BLaER1 treated with 17β-estradiol and CSF1 and Interleukin-3, amounts not matched to agents 10 nM and 100 nM (cell line): ENCODE measurements at regions not wholly inside any gene's neighbourhood (a gene's known extent, or its start where the extent isn't known, plus 50 kb on each side); places are given as distances from the start of the nearest gene placed in this dataset.
"Not testable (repeated sequence)": the region's sequence is repeated elsewhere in the genome, so short reads cannot be mapped to it uniquely, and the experiment has no call there.

Experiments used
- H3K27ac ChIP-seq, 11 experiments: shearing (Covaris generic); formaldehyde crosslinking; 2 replicates each; pipeline ENCODE4 v1.8.1; 2022
- H3K27me3 ChIP-seq, 11 experiments: shearing (Covaris generic); formaldehyde crosslinking; 2 replicates each; pipeline ENCODE4 v1.8.1; 2022
- H3K36me3 ChIP-seq, 11 experiments: shearing (Covaris generic); formaldehyde crosslinking; 2 replicates each; pipeline ENCODE4 v1.8.1; 2022
- H3K4me1 ChIP-seq, 10 experiments: shearing (Covaris generic); formaldehyde crosslinking; 2 replicates each; pipeline ENCODE4 v1.8.1; 2022
- H3K4me2 ChIP-seq, 11 experiments: shearing (Covaris generic); formaldehyde crosslinking; 2 replicates each; pipeline ENCODE4 v1.8.1; 2022
- H3K4me3 ChIP-seq, 10 experiments: shearing (Covaris generic); formaldehyde crosslinking; 2 replicates each; pipeline ENCODE4 v1.8.1; 2022
- H3K9ac ChIP-seq, 11 experiments: shearing (Covaris generic); formaldehyde crosslinking; 2 replicates each; pipeline ENCODE4 v1.8.1; 2022
- H3K9me3 ChIP-seq, 11 experiments: shearing (Covaris generic); formaldehyde crosslinking; replicated peaks in 1 of 11; 2 replicates each; pipeline ENCODE4 v1.8.1; 2022
- H4K20me1 ChIP-seq, 11 experiments: shearing (Covaris generic); formaldehyde crosslinking; 2 replicates each; pipeline ENCODE4 v1.8.1; 2022
- Cebpa-rat ChIP-seq, 11 experiments: shearing (Covaris generic); IDR thresholded peaks; 2 replicates each; pipeline ENCODE4 v1.8.1; 2022

GRCh38 chr5:99509064-99509463 is 580.3 kb upstream of the CHD1 start:
- H3K4me1 ChIP-seq, H3K27me3 ChIP-seq, H3K36me3 ChIP-seq, H3K9ac ChIP-seq, H4K20me1 ChIP-seq, H3K27ac ChIP-seq, H3K4me2 ChIP-seq, H3K4me3 ChIP-seq: not testable (repeated sequence)
- peaks cover 11 to 22% (median 15%) of the 10 kb centered on the region in 11 experiments; a peak in 16 of 22 replicates for H3K9me3 ChIP-seq

- H3K27ac ChIP-seq, H3K9ac ChIP-seq, H4K20me1 ChIP-seq, H3K27me3 ChIP-seq, H3K36me3 ChIP-seq, H3K4me3 ChIP-seq, H3K9me3 ChIP-seq, H3K4me1 ChIP-seq, H3K4me2 ChIP-seq: not testable (repeated sequence)
These were observed 566.6 kb upstream of the CHD1 start for GRCh38 chr5:99495456-99495855.

- H3K9ac ChIP-seq, H3K27me3 ChIP-seq, H3K4me3 ChIP-seq, H3K9me3 ChIP-seq, H3K4me1 ChIP-seq, H3K36me3 ChIP-seq, H3K4me2 ChIP-seq, H3K27ac ChIP-seq, H4K20me1 ChIP-seq: not testable (repeated sequence)
These were observed 549.6 kb upstream of the CHD1 start for GRCh38 chr5:99478450-99478849.

- H3K4me1 ChIP-seq, H3K9me3 ChIP-seq, H3K4me3 ChIP-seq, H3K27ac ChIP-seq, H4K20me1 ChIP-seq, H3K36me3 ChIP-seq, H3K9ac ChIP-seq, H3K4me2 ChIP-seq, H3K27me3 ChIP-seq: not testable (repeated sequence)
These were observed 544.5 kb upstream of the CHD1 start for GRCh38 chr5:99473328-99473727.

GRCh38 chr5:99471726-99472125 is 542.9 kb upstream of the CHD1 start:
- not testable (repeated sequence) for H4K20me1 ChIP-seq, H3K27me3 ChIP-seq, H3K36me3 ChIP-seq, H3K4me2 ChIP-seq, H3K9ac ChIP-seq, H3K27ac ChIP-seq, H3K4me3 ChIP-seq, H3K4me1 ChIP-seq, H3K9me3 ChIP-seq

GRCh38 chr5:99471178-99471577 is 542.4 kb upstream of the CHD1 start:
- not testable (repeated sequence) for H4K20me1 ChIP-seq, H3K36me3 ChIP-seq, H3K4me2 ChIP-seq, H3K4me1 ChIP-seq, H3K9ac ChIP-seq, H3K4me3 ChIP-seq, H3K27ac ChIP-seq, H3K27me3 ChIP-seq, H3K9me3 ChIP-seq

- H3K4me1 ChIP-seq, H3K9me3 ChIP-seq, H3K36me3 ChIP-seq: not testable (repeated sequence)
These were observed 541.8 kb upstream of the CHD1 start for GRCh38 chr5:99470636-99471035.

GRCh38 chr5:99460701-99461100 is 531.9 kb upstream of the CHD1 start:
- Histone ChIP-seq H3K9me3 (no peaks in the 10 kb centered on the region), H3K27ac (no peak overlapping the region), H3K27me3 (no peaks in the 10 kb centered on the region), H3K4me3 (no peak overlapping the region), H3K9ac (no peak overlapping the region), H3K4me1 (peaks cover 0 to 4% (median 0%) of the 10 kb centered on the region in 10 experiments; a peak in 1 of 20 replicates), H4K20me1 (no peaks in the 10 kb centered on the region), H3K4me2 (no peak overlapping the region), H3K36me3 (no peaks in the 10 kb centered on the region)
- no peak for TF ChIP-seq Cebpa-rat (IDR thresholded peaks at IDR 0.05)

More at GRCh38 chr5:99470636-99471035, 541.8 kb upstream of the CHD1 start:
- H3K27me3 ChIP-seq, H3K9ac ChIP-seq, H3K27ac ChIP-seq, H3K4me2 ChIP-seq, H4K20me1 ChIP-seq, H3K4me3 ChIP-seq: not testable (repeated sequence)

GRCh38 chr5:99453196-99453595 is 524.4 kb upstream of the CHD1 start:
- Histone ChIP-seq H3K27me3 (no peaks in the 10 kb centered on the region), H4K20me1 (no peaks in the 10 kb centered on the region), H3K4me2 (no peak overlapping the region), H3K4me3 (no peak overlapping the region), H3K36me3 (no peaks in the 10 kb centered on the region), H3K9ac (no peak overlapping the region), H3K4me1 (peaks cover 0 to 5% (median 0%) of the 10 kb centered on the region in 10 experiments; a peak in 3 of 20 replicates), H3K27ac (no peak overlapping the region), H3K9me3 (no peaks in the 10 kb centered on the region)
- TF ChIP-seq Cebpa-rat (IDR thresholded peaks at IDR 0.05), result no peak

GRCh38 chr5:99449786-99450185 is 521.0 kb upstream of the CHD1 start:
- no peaks in the 10 kb centered on the region for H3K9me3 ChIP-seq
- TF ChIP-seq Cebpa-rat (IDR thresholded peaks at IDR 0.05), result no peak
- no peaks in the 10 kb centered on the region for H3K27me3 ChIP-seq
- peaks cover 0 to 5% (median 0%) of the 10 kb centered on the region in 10 experiments; a peak in 3 of 20 replicates for H3K4me1 ChIP-seq
- H3K4me3 ChIP-seq, result no peak overlapping the region
- H3K36me3 ChIP-seq, result no peaks in the 10 kb centered on the region
- H3K4me2 ChIP-seq, result peak overlapping the region in 3 of 11 experiments; percentile 6 to 31 (median 9); a peak in 2 of 22 replicates
- H3K9ac ChIP-seq, result no peak overlapping the region
- no peaks in the 10 kb centered on the region for H4K20me1 ChIP-seq
- no peak overlapping the region for H3K27ac ChIP-seq

GRCh38 chr5:99445805-99446204 is 517.0 kb upstream of the CHD1 start:
- Histone ChIP-seq H3K36me3 (no peaks in the 10 kb centered on the region), H3K9me3 (no peaks in the 10 kb centered on the region), H3K4me1 (peaks cover 0 to 5% (median 0%) of the 10 kb centered on the region in 10 experiments; a peak in 3 of 20 replicates), H3K4me3 (no peak overlapping the region), H3K27ac (no peak overlapping the region), H3K4me2 (no peak overlapping the region), H3K9ac (no peak overlapping the region), H3K27me3 (no peaks in the 10 kb centered on the region), H4K20me1 (no peaks in the 10 kb centered on the region)
- TF ChIP-seq Cebpa-rat (IDR thresholded peaks at IDR 0.05), result no peak
